OCI-LY7 (cell line): ENCODE measurements at regions not wholly inside any gene's neighbourhood (a gene's known extent, or its start where the extent isn't known, plus 50 kb on each side); places are given as distances from the start of the nearest gene placed in this dataset.
"Not testable (repeated sequence)": the region's sequence is repeated elsewhere in the genome, so short reads cannot be mapped to it uniquely, and the experiment has no call there.

ENCODE experiments used
- BruUV-seq: library from RNA; stranded (reverse); fragments of 400-500 nt; replicated peaks from 2 replicates; lab custom pipeline; 2021; lab: Mats Ljungman, UMichigan
- CTCF ChIA-PET: fragments of 300-600 bp; sonication (Branson Sonifier 250); formaldehyde crosslinking; loops from one replicate; lab custom pipeline; 2022; ENCODE audit warnings: antibody characterized with exemption; ENCODE audit not compliant: unreplicated experiment; lab: Charles Lee
- POLR2A ChIA-PET: fragments of 300-600 bp; sonication (Branson Sonifier 250); formaldehyde crosslinking; loops from one replicate; lab custom pipeline; 2022; ENCODE audit warnings: antibody characterized with exemption; lab: Charles Lee
- DNase-seq: peaks from one replicate; pipeline ENCODE4 v3.0.0-alpha.2; 2015; ENCODE audit warnings: low spot score
- H2AFZ ChIP-seq: fragments of 200-600 bp; sonication (generic), shearing (Covaris generic); 2 replicates; pipeline ENCODE4 v1.6.1; 2014; ENCODE audit warnings: mild to moderate bottlenecking, antibody characterized with exemption, low read length, moderate library complexity
- H3K27ac ChIP-seq: fragments of 200-600 bp; sonication (generic); 2 replicates; pipeline ENCODE4 v1.5.1; 2014; ENCODE audit warnings: mixed run types, low read depth, mild to moderate bottlenecking, moderate library complexity, low read length, inconsistent platforms; ENCODE audit not compliant: poor library complexity, severe bottlenecking
- H3K36me3 ChIP-seq: fragments of 200-600 bp; sonication (generic); 2 replicates; pipeline ENCODE4 v1.6.1; 2014; ENCODE audit warnings: mild to moderate bottlenecking, antibody characterized with exemption, low read length, moderate library complexity, mixed read lengths; ENCODE audit not compliant: insufficient read depth
- H3K4me1 ChIP-seq: fragments of 200-600 bp; sonication (generic); 2 replicates; pipeline ENCODE4 v1.5.1; 2014; ENCODE audit warnings: mild to moderate bottlenecking, low read length; ENCODE audit not compliant: insufficient read depth, poor library complexity, severe bottlenecking
- H3K4me2 ChIP-seq: fragments of 200-600 bp; sonication (generic); 2 replicates; pipeline ENCODE4 v1.6.1; 2014; ENCODE audit warnings: mild to moderate bottlenecking, low read length
- H3K4me3 ChIP-seq: fragments of 200-600 bp; sonication (generic); 2 replicates; pipeline ENCODE4 v1.5.1; 2014; ENCODE audit warnings: mild to moderate bottlenecking, low read depth, low read length; ENCODE audit not compliant: poor library complexity, severe bottlenecking
- H3K79me2 ChIP-seq: fragments of 200-600 bp; sonication (generic); 2 replicates; pipeline ENCODE4 v1.6.1; 2016; ENCODE audit warnings: low read depth, mild to moderate bottlenecking, low read length, moderate library complexity, mixed read lengths; ENCODE audit not compliant: insufficient read depth
- H3K9me2 ChIP-seq: fragments of 200-600 bp; sonication (generic); 2 replicates; pipeline ENCODE4 v1.6.1; 2016; ENCODE audit warnings: mild to moderate bottlenecking, low read length, mixed read lengths; ENCODE audit not compliant: insufficient read depth
- H3K9me3 ChIP-seq: fragments of 200-600 bp; sonication (generic); 2 replicates; pipeline ENCODE4 v1.6.1; 2014; ENCODE audit warnings: mild to moderate bottlenecking, mixed run types, low read length, mixed read lengths
- H4K20me1 ChIP-seq: fragments of 200-600 bp; sonication (generic); 2 replicates; pipeline ENCODE4 v1.6.1; 2014; ENCODE audit warnings: mild to moderate bottlenecking, antibody characterized with exemption, low read length, moderate library complexity, mixed read lengths; ENCODE audit not compliant: insufficient read depth
- CTCF ChIP-seq: fragments of 200-600 bp; sonication (generic); conservative IDR thresholded peaks from 2 replicates; pipeline ENCODE4 v1.5.1; 2014; ENCODE audit warnings: mild to moderate bottlenecking, antibody characterized with exemption, low read length, moderate library complexity, mixed read lengths
- EZH2phosphoT487 ChIP-seq: fragments of 200-600 bp; sonication (generic); IDR thresholded peaks from 2 replicates; pipeline ENCODE4 v1.6.1; 2018; ENCODE audit warnings: low read depth, borderline replicate concordance, mild to moderate bottlenecking, mixed run types, antibody characterized with exemption, low read length, moderate library complexity, mixed read lengths
- intact Hi-C: fragments of 100-400 bp; cut with micrococcal nuclease; formaldehyde crosslinking; loops from one replicate; pipeline ENCODE4 v1.10.0; 2022; ENCODE audit not compliant: unreplicated experiment

GRCh38 chr13:70222926-70223325 lies 114.7 kb upstream of the KLHL1 start:
- no peak for DNase-seq
- CTCF ChIA-PET, result no interaction called here
- Histone ChIP-seq H3K79me2 (no peaks in the 10 kb centered on the region), H3K4me1 (no peaks in the 10 kb centered on the region), H3K36me3 (no peaks in the 10 kb centered on the region), H3K27ac (no peak overlapping the region), H3K4me3 (no peak overlapping the region), H2AFZ (no peak overlapping the region), H3K4me2 (no peak overlapping the region), H4K20me1 (no peaks in the 10 kb centered on the region; the same call in 1 of the 2 replicates), H3K9me2 (no peaks in the 10 kb centered on the region), H3K9me3 (no peaks in the 10 kb centered on the region)
- POLR2A ChIA-PET, result interaction anchor here (0.5 kb wide), 1 partner anchor 98 kb away, joined by 3 read pairs; no protein-coding TSS in a partner anchor
- intact Hi-C loops, result no loop called here
- TF ChIP-seq CTCF (no peak), EZH2phosphoT487 (no peak)
- BruUV-seq, result no TSS peak

GRCh38 chr13:70218618-70219017 lies 110.4 kb upstream of the KLHL1 start:
- no peaks in the 10 kb centered on the region for H3K4me1 ChIP-seq
- H3K9me3 ChIP-seq, result no peaks in the 10 kb centered on the region
- H3K4me2 ChIP-seq, result no peak overlapping the region
- no peaks in the 10 kb centered on the region for H3K79me2 ChIP-seq
- ChIA-PET CTCF (no interaction called here), POLR2A (no interaction called here)
- intact Hi-C loops, result no loop called here
- no peak overlapping the region for H3K4me3 ChIP-seq
- no peaks in the 10 kb centered on the region for H3K9me2 ChIP-seq
- no peaks in the 10 kb centered on the region for H4K20me1 ChIP-seq
- no peak overlapping the region for H3K27ac ChIP-seq
- no peak for DNase-seq
- H2AFZ ChIP-seq, result no peak overlapping the region
- TF ChIP-seq EZH2phosphoT487, result no peak
- TF ChIP-seq CTCF, result no peak
- no TSS peak for BruUV-seq
- H3K36me3 ChIP-seq, result no peaks in the 10 kb centered on the region

GRCh38 chr13:70208968-70209367 lies 100.7 kb upstream of the KLHL1 start:
- H3K9me3 ChIP-seq, H3K4me3 ChIP-seq, H3K79me2 ChIP-seq, POLR2A ChIA-PET, CTCF ChIA-PET, H4K20me1 ChIP-seq, H3K36me3 ChIP-seq, DNase-seq, H3K4me1 ChIP-seq, intact Hi-C loops, H3K9me2 ChIP-seq, H2AFZ ChIP-seq, H3K27ac ChIP-seq, BruUV-seq, H3K4me2 ChIP-seq: not testable (repeated sequence)
